Keratinocyte (primary cell): ENCODE measurements at regions not wholly inside any gene's neighbourhood (a gene's known extent, or its start where the extent isn't known, plus 50 kb on each side); places are given as distances from the start of the nearest gene placed in this dataset.

Experiments
- DNase-seq: peaks from one replicate; pipeline ENCODE4 v3.0.0-alpha.2; 2011; ENCODE audit warnings: low read depth, missing footprints, low spot score
- FAIRE-seq: peaks from 2 replicates; lab custom pipeline; 2011; peaks lifted over from hg19 to GRCh38; lab: Jason Lieb, UNC
- H2AFZ ChIP-seq: 2 replicates; pipeline ENCODE4 v1.6.0; 2012; ENCODE audit warnings: low read length, control low read depth, inconsistent platforms; ENCODE audit not compliant: control insufficient read depth
- H3K27ac ChIP-seq: 2 replicates; pipeline ENCODE4 v1.5.1; 2011; ENCODE audit warnings: low read length; ENCODE audit not compliant: control insufficient read depth, insufficient read depth
- H3K27me3 ChIP-seq: 3 replicates; pipeline ENCODE4 v1.6.0; 2011; ENCODE audit warnings: low read length; ENCODE audit not compliant: control insufficient read depth, insufficient read depth; ENCODE audit errors: extremely low read depth
- H3K36me3 ChIP-seq, 2 experiments: 2 replicates in 1 of 2; 3 replicates in 1 of 2; pipeline ENCODE4 v1.5.1; 2011; ENCODE audit warnings: low read length in 2 of 2, mild to moderate bottlenecking in 1 of 2; ENCODE audit not compliant: control insufficient read depth in 2 of 2, insufficient read depth in 2 of 2; ENCODE audit errors: extremely low read depth in 1 of 2
- H3K4me1 ChIP-seq: 3 replicates; pipeline ENCODE4 v1.5.1; 2011; ENCODE audit warnings: low read length; ENCODE audit not compliant: control insufficient read depth, insufficient read depth; ENCODE audit errors: extremely low read depth
- H3K4me2 ChIP-seq: 3 replicates; pipeline ENCODE4 v1.6.0; 2011; ENCODE audit warnings: low read depth, low read length; ENCODE audit not compliant: control insufficient read depth, insufficient read depth; ENCODE audit errors: extremely low read depth
- H3K4me3 ChIP-seq, 3 experiments: fragments of 200-600 bp in 1 of 3; sonication (generic) in 1 of 3; 2 replicates in 2 of 3; 3 replicates in 1 of 3; pipeline ENCODE4 v1.5.1; 2011 to 2016; ENCODE audit warnings: low read length in 3 of 3, mild to moderate bottlenecking in 3 of 3, control low read depth in 2 of 3, inconsistent platforms in 1 of 3, low read depth in 1 of 3, mixed read lengths in 1 of 3, mixed run types in 1 of 3, moderate library complexity in 1 of 3; ENCODE audit not compliant: control insufficient read depth in 2 of 3, insufficient read depth in 2 of 3; ENCODE audit errors: extremely low read depth in 1 of 3
- H3K79me2 ChIP-seq: 2 replicates; pipeline ENCODE4 v1.6.0; 2012; ENCODE audit warnings: low read length; ENCODE audit not compliant: control insufficient read depth, insufficient read depth
- H3K9ac ChIP-seq: 3 replicates; pipeline ENCODE4 v1.6.0; 2011; ENCODE audit warnings: low read length; ENCODE audit not compliant: control insufficient read depth, insufficient read depth; ENCODE audit errors: extremely low read depth
- H3K9me1 ChIP-seq: 3 replicates; pipeline ENCODE4 v1.6.0; 2011; ENCODE audit warnings: low read length; ENCODE audit not compliant: control insufficient read depth, insufficient read depth; ENCODE audit errors: extremely low read depth
- H3K9me3 ChIP-seq: 2 replicates; pipeline ENCODE4 v1.5.1; 2012; ENCODE audit warnings: low read depth, low read length; ENCODE audit not compliant: control insufficient read depth
- H4K20me1 ChIP-seq: 3 replicates; pipeline ENCODE4 v1.6.0; 2011; ENCODE audit warnings: low read length; ENCODE audit not compliant: control insufficient read depth, insufficient read depth; ENCODE audit errors: extremely low read depth
- EZH2 ChIP-seq: IDR thresholded peaks from one replicate; pipeline ENCODE4 v1.6.1; 2012; ENCODE audit warnings: inconsistent platforms, mild to moderate bottlenecking, low read length, moderate library complexity
- dilution Hi-C: fragments of 300-500 bp; cut with MboI; formaldehyde crosslinking; loops from one replicate; pipeline ENCODE4 v1.7.0; 2020; ENCODE audit warnings: low sequenced_read_pairs; ENCODE audit not compliant: extremely low pct_ligation_motif_present
- TF ChIP-seq, protein P1 (sequence below), 3 experiments: IDR thresholded peaks in 1 of 3; conservative IDR thresholded peaks in 1 of 3; optimal IDR thresholded peaks in 1 of 3; 2 replicates in 2 of 3; 3 replicates in 1 of 3; pipeline versions ENCODE3 to v1.5.1; 2011; ENCODE audit warnings: low read length in 3 of 3, mild to moderate bottlenecking in 3 of 3, moderate library complexity in 2 of 3, control low read depth in 1 of 3, inconsistent platforms in 1 of 3; ENCODE audit not compliant: insufficient read depth in 2 of 3; ENCODE audit errors: extremely low read depth in 1 of 3

DNA sequence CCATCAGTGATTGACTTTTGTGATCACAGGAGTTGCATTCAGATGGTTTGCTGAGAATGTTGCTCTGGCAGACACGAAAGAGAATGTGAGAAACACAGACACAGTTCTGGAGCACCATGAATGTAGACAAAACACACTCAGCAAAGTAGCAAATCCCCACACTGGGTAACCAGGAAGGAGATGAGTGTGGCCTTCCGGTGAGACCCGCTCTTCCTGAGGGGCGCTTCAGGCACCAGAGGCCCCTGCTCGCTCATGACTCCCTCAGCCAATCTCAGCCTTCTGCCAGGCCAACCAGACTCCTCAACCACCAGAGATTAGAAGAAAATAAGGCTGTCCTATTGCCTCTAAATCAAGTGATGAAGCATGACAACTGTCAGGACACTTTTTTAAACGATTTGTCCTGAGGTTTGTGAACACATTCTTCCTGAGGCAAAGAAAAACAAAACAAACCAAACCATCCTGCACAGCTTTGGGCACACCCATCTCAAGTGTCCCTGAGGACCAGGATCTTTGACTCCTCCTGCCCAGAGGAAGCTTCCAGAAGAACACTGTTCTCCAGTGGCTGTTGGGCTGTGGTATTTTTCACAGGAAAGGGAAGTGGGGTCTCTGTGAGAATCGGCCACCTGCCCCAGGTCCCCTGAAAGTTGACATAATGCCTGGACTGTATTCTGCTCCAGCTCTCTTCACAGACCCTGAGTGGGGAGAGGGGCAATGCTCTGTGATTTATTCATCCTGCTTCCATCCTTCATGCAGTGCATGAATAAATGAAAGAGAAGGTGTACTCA, 152.8 kb downstream of the BCL11A start:
- dilution Hi-C loops, result no loop called here
- TF ChIP-seq, protein P1, sequence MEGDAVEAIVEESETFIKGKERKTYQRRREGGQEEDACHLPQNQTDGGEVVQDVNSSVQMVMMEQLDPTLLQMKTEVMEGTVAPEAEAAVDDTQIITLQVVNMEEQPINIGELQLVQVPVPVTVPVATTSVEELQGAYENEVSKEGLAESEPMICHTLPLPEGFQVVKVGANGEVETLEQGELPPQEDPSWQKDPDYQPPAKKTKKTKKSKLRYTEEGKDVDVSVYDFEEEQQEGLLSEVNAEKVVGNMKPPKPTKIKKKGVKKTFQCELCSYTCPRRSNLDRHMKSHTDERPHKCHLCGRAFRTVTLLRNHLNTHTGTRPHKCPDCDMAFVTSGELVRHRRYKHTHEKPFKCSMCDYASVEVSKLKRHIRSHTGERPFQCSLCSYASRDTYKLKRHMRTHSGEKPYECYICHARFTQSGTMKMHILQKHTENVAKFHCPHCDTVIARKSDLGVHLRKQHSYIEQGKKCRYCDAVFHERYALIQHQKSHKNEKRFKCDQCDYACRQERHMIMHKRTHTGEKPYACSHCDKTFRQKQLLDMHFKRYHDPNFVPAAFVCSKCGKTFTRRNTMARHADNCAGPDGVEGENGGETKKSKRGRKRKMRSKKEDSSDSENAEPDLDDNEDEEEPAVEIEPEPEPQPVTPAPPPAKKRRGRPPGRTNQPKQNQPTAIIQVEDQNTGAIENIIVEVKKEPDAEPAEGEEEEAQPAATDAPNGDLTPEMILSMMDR (optimal IDR thresholded peaks at IDR 0.05 in 1 of 3, IDR thresholded peaks at IDR 0.05 in 1 of 3, conservative IDR thresholded peaks at IDR 0.05 in 1 of 3; ENCODE audit: extremely low read depth in 1 of 3, insufficient read depth in 2 of 3, low read length in 3 of 3), result no peak
- TF ChIP-seq EZH2, result no peak

DNA sequence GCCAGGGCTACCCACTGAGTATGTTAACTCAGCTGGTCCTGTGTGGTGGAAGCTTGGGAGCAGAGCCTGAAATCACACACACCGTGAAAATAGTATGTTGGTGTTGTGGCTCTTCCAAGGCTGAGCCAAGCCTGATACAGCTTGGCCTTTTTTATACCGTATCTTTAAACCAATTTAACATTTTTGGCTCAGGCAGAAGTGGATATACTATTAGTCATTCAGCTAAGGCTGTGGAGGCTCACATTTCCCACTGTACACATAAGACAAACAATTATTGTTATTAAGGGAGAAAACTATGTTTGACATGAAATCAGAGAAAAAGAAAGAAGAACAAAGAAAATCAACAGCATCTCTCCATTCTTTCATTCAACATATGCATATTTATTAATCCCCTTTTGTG, 159.0 kb downstream of the BCL11A start:
- no peak for FAIRE-seq
- Histone ChIP-seq H3K79me2 (no peaks in the 10 kb centered on the region), H3K9me3 (no peaks in the 10 kb centered on the region), H3K4me3 (no peak overlapping the region), H3K4me1 (peaks cover 8% of the 10 kb centered on the region), H4K20me1 (no peaks in the 10 kb centered on the region), H3K27me3 (no peaks in the 10 kb centered on the region), H3K9me1 (no peaks in the 10 kb centered on the region), H3K36me3 (no peaks in the 10 kb centered on the region), H3K4me2 (no peak overlapping the region), H3K27ac (no peak overlapping the region), H3K9ac (no peak overlapping the region), H2AFZ (no peak overlapping the region)
- dilution Hi-C loops, result no loop called here
- TF ChIP-seq, protein P1 (optimal IDR thresholded peaks at IDR 0.05 in 1 of 3, IDR thresholded peaks at IDR 0.05 in 1 of 3, conservative IDR thresholded peaks at IDR 0.05 in 1 of 3; ENCODE audit: extremely low read depth in 1 of 3, insufficient read depth in 2 of 3, low read length in 3 of 3), result no peak
- TF ChIP-seq EZH2, result no peak
- no peak for DNase-seq

More for the DNA sequence above, 152.8 kb downstream of the BCL11A start:
- Histone ChIP-seq H3K27ac (no peak overlapping the region), H3K4me3 (no peak overlapping the region), H2AFZ (no peak overlapping the region), H3K9me3 (no peaks in the 10 kb centered on the region), H3K9ac (no peak overlapping the region), H3K9me1 (no peaks in the 10 kb centered on the region), H3K4me2 (no peak overlapping the region), H3K36me3 (no peaks in the 10 kb centered on the region), H3K4me1 (no peaks in the 10 kb centered on the region), H3K27me3 (no peaks in the 10 kb centered on the region), H4K20me1 (no peaks in the 10 kb centered on the region), H3K79me2 (no peaks in the 10 kb centered on the region)
- no peak for DNase-seq
- no peak for FAIRE-seq
